RWPE2 (cell line): ENCODE measurements at regions not wholly inside any gene's neighbourhood (a gene's known extent, or its start where the extent isn't known, plus 50 kb on each side); places are given as distances from the start of the nearest gene placed in this dataset.

Source experiments
- ATAC-seq: fragments of 200-7000 bp; cut with Tn5 transposase; 3 replicates; pipeline ENCODE4 v1.9.1; 2021; ENCODE audit warnings: low read depth
- DNase-seq: peaks from one replicate; pipeline ENCODE4 v3.0.0-alpha.2; 2020; ENCODE audit warnings: low spot score
- H3K27ac ChIP-seq: fragments of 450-650 bp; 2 replicates; pipeline ENCODE4 v1.5.1; 2017; ENCODE audit warnings: mild to moderate bottlenecking; ENCODE audit not compliant: poor library complexity, severe bottlenecking
- H3K27me3 ChIP-seq: fragments of 250-450 bp; sonication (Bioruptor Pico); 2 replicates; pipeline ENCODE4 v1.5.1; 2021; ENCODE audit warnings: mild to moderate bottlenecking, moderate library complexity; ENCODE audit not compliant: insufficient read depth, poor library complexity, severe bottlenecking
- H3K36me3 ChIP-seq: fragments of 250-450 bp; sonication (Bioruptor Pico); 2 replicates; pipeline ENCODE4 v1.5.1; 2020; ENCODE audit warnings: low read depth, mild to moderate bottlenecking, moderate library complexity
- H3K4me1 ChIP-seq: fragments of 250-450 bp; sonication (Bioruptor Pico); 2 replicates; pipeline ENCODE4 v1.5.1; 2021; ENCODE audit warnings: mild to moderate bottlenecking, moderate library complexity; ENCODE audit not compliant: insufficient read depth, poor library complexity, severe bottlenecking
- H3K4me3 ChIP-seq: fragments of 250-450 bp; sonication (Bioruptor Pico); 2 replicates; pipeline ENCODE4 v1.5.1; 2021; ENCODE audit warnings: mild to moderate bottlenecking, moderate library complexity; ENCODE audit not compliant: severe bottlenecking
- H3K9me3 ChIP-seq: fragments of 250-450 bp; sonication (Bioruptor Pico); 2 replicates; pipeline ENCODE4 v1.5.1; 2021; ENCODE audit warnings: mild to moderate bottlenecking, moderate library complexity; ENCODE audit not compliant: severe bottlenecking
- CTCF ChIP-seq: fragments of 450-650 bp; IDR thresholded peaks from one replicate; pipeline ENCODE4 v1.5.1; 2017; ENCODE audit warnings: mild to moderate bottlenecking, moderate library complexity; ENCODE audit not compliant: poor library complexity, severe bottlenecking

GRCh38 chr2:7471185-7471584, 554.0 kb downstream of the RNF144A start:
- Histone ChIP-seq H3K4me3 (no peak overlapping the region), H3K4me1 (no peaks in the 10 kb centered on the region), H3K36me3 (no peaks in the 10 kb centered on the region), H3K27ac (no peak overlapping the region), H3K27me3 (peaks cover 3% of the 10 kb centered on the region), H3K9me3 (no peaks in the 10 kb centered on the region)
- DNase-seq = no peak
- no peak for TF ChIP-seq CTCF
- no peak for ATAC-seq

GRCh38 chr2:7472465-7472864, 555.3 kb downstream of the RNF144A start:
- ATAC-seq = no peak
- no peak for TF ChIP-seq CTCF
- Histone ChIP-seq H3K36me3 (no peaks in the 10 kb centered on the region), H3K4me3 (no peak overlapping the region), H3K27ac (no peak overlapping the region), H3K9me3 (no peaks in the 10 kb centered on the region), H3K4me1 (no peaks in the 10 kb centered on the region), H3K27me3 (peaks cover 3% of the 10 kb centered on the region)
- DNase-seq = no peak

- ATAC-seq (no peak), DNase-seq (no peak)
- no peak for TF ChIP-seq CTCF
- H3K4me3 ChIP-seq = no peak overlapping the region
- H3K27me3 ChIP-seq = peaks cover 3% of the 10 kb centered on the region
- no peaks in the 10 kb centered on the region for H3K4me1 ChIP-seq
- H3K27ac ChIP-seq = no peak overlapping the region
- no peaks in the 10 kb centered on the region for H3K36me3 ChIP-seq
- H3K9me3 ChIP-seq = no peaks in the 10 kb centered on the region
These were observed 556.0 kb downstream of the RNF144A start for GRCh38 chr2:7473135-7473771.

GRCh38 chr2:7476371-7476770, 559.2 kb downstream of the RNF144A start:
- Histone ChIP-seq H3K4me3 (no peak overlapping the region), H3K4me1 (no peaks in the 10 kb centered on the region), H3K36me3 (no peaks in the 10 kb centered on the region), H3K27ac (no peak overlapping the region), H3K9me3 (no peaks in the 10 kb centered on the region), H3K27me3 (peaks cover 3% of the 10 kb centered on the region)
- TF ChIP-seq CTCF = no peak
- ATAC-seq = no peak
- DNase-seq = no peak

GRCh38 chr2:7479603-7480002, 562.4 kb downstream of the RNF144A start:
- Histone ChIP-seq H3K27me3 (peaks cover under 1% of the 10 kb centered on the region), H3K9me3 (no peaks in the 10 kb centered on the region), H3K36me3 (no peaks in the 10 kb centered on the region), H3K4me1 (no peaks in the 10 kb centered on the region), H3K27ac (no peak overlapping the region), H3K4me3 (no peak overlapping the region)
- DNase-seq = no peak
- no peak for ATAC-seq
- TF ChIP-seq CTCF = no peak
